ENCODE measurements at regions not wholly inside any gene's neighbourhood (a gene's known extent, or its start where the extent isn't known, plus 50 kb on each side); places are given as distances from the start of the nearest gene placed in this dataset. TPM values are rescaled to one million over a fixed set of nuclear protein-coding genes. Genes with fewer than 3 reads are reported as not detected.

GRCh38 chr11:83336993-83337392 lies 50.8 kb upstream of the CCDC90B start:
- Histone ChIP-seq H3K36me3 (replicated peaks in 1 of 2; ENCODE audit: control insufficient read depth in 1 of 2, insufficient read depth in 2 of 2, low read length in 2 of 2) (no peaks in the 10 kb centered on the region), H3K9ac (ENCODE audit: insufficient read depth, low read length, poor library complexity, severe bottlenecking) (no peak overlapping the region), H3K27ac (ENCODE audit: low read depth in 1 of 2, low read length in 2 of 2) (no peak overlapping the region), H3K9me3 (replicated peaks in 1 of 2; ENCODE audit: control insufficient read depth in 1 of 2, insufficient read depth in 1 of 2, low read length in 2 of 2) (no peaks in the 10 kb centered on the region), H2AFZ (ENCODE audit: insufficient read depth, low read depth, low read length, poor library complexity, severe bottlenecking) (no peak overlapping the region), H3K4me3 (replicated peaks in 1 of 3; ENCODE audit: low read depth in 2 of 3, low read length in 3 of 3) (no peak overlapping the region), H3K4me1 (ENCODE audit: control insufficient read depth in 1 of 2, insufficient read depth in 2 of 2, low read length in 2 of 2) (no peaks in the 10 kb centered on the region), H3K27me3 (ENCODE audit: control insufficient read depth in 2 of 2, insufficient read depth in 2 of 2, low read length in 2 of 2) (no peaks in the 10 kb centered on the region), H3K79me2 (ENCODE audit: insufficient read depth, low read length) (no peaks in the 10 kb centered on the region), H3K4me2 (replicated peaks; ENCODE audit: extremely low read depth, low read length, poor library complexity, severe bottlenecking) (no peak overlapping the region), H4K20me1 (ENCODE audit: insufficient read depth, low read length) (no peaks in the 10 kb centered on the region)
- H3K27me3 Mint-ChIP-seq (ENCODE audit: low read depth in 3 of 3): peaks cover 0 to 3% (median 0%) of the 10 kb centered on the region in 3 donors
- H3K9me3 Mint-ChIP-seq: peaks cover 0 to 6% (median 3%) of the 10 kb centered on the region in 7 donors
- intact Hi-C loops (cut with micrococcal nuclease): no loop called here
- no peak overlapping the region for H3K4me3 Mint-ChIP-seq
- no peaks in the 10 kb centered on the region for H3K4me1 Mint-ChIP-seq
- no peak for TF ChIP-seq CTCF (IDR thresholded peaks at IDR 0.05)
- DNase-seq: no peak
- no peaks in the 10 kb centered on the region for H3K36me3 Mint-ChIP-seq
- 20% methylated on average over 1 of the region's 1 CpG for WGBS (ENCODE audit: insufficient coverage)
- no peak overlapping the region for H3K27ac Mint-ChIP-seq

Small RNAs in the stretch of these regions (small RNA-seq; reads per million reads assigned to genes)
- not detected for gene RF01974 (ENCODE audit: insufficient read length, low read depth)

Measured in CD14-positive monocyte (primary cell).